ENCODE measurements at regions not wholly inside any gene's neighbourhood (a gene's known extent, or its start where the extent isn't known, plus 50 kb on each side); places are given as distances from the start of the nearest gene placed in this dataset.

DNA sequence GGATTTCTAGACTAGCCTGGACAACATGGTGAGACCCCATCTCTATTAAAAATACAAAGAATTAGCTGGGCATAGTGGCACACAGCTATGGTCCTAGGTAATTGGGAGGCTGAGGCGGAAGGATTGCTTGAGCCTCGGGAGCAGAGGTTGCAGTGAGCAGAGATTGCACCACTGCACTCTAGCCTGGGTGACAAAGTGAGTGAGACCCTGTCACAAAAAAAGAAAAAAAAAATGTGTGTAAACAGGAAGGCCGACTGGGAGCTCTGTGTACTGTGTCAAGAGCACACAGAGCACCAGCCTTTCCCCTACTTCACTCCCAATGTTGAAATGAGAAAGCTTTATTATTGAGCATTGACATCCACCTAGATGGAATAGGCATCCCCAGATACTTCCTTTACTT, 681.7 kb upstream of the FSHR start:
- H3K9me3 Mint-ChIP-seq: peaks cover 2 to 5% of the 10 kb centered on the region in 2 donors
- ATAC-seq (no peak), DNase-seq (no peak)
- Histone ChIP-seq H3K4me3 (ENCODE audit: low read length) (no peak overlapping the region), H3K27ac (ENCODE audit: low read length) (no peak overlapping the region), H3K9me3 (ENCODE audit: control insufficient read depth, insufficient read depth, low read length) (no peaks in the 10 kb centered on the region), H3K4me1 (ENCODE audit: control insufficient read depth, insufficient read depth, low read length) (peaks cover 8% of the 10 kb centered on the region), H3K36me3 (ENCODE audit: control insufficient read depth, insufficient read depth, low read length) (no peaks in the 10 kb centered on the region), H3K27me3 (ENCODE audit: control insufficient read depth, insufficient read depth, low read length) (no peaks in the 10 kb centered on the region)
- WGBS (ENCODE audit: insufficient coverage): 55% methylated on average over 3 of the region's 3 CpGs
- intact Hi-C loops (cut with micrococcal nuclease): no loop called here
- no peaks in the 10 kb centered on the region for H3K4me1 Mint-ChIP-seq
- H3K27ac Mint-ChIP-seq: no peak overlapping the region
- no peaks in the 10 kb centered on the region for H3K27me3 Mint-ChIP-seq (ENCODE audit: low read depth in 2 of 2)
- H3K4me3 Mint-ChIP-seq: no peak overlapping the region
- TF ChIP-seq, protein P1, sequence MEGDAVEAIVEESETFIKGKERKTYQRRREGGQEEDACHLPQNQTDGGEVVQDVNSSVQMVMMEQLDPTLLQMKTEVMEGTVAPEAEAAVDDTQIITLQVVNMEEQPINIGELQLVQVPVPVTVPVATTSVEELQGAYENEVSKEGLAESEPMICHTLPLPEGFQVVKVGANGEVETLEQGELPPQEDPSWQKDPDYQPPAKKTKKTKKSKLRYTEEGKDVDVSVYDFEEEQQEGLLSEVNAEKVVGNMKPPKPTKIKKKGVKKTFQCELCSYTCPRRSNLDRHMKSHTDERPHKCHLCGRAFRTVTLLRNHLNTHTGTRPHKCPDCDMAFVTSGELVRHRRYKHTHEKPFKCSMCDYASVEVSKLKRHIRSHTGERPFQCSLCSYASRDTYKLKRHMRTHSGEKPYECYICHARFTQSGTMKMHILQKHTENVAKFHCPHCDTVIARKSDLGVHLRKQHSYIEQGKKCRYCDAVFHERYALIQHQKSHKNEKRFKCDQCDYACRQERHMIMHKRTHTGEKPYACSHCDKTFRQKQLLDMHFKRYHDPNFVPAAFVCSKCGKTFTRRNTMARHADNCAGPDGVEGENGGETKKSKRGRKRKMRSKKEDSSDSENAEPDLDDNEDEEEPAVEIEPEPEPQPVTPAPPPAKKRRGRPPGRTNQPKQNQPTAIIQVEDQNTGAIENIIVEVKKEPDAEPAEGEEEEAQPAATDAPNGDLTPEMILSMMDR (IDR thresholded peaks at IDR 0.05): no peak
- no peaks in the 10 kb centered on the region for H3K36me3 Mint-ChIP-seq

- Mint-ChIP-seq H3K4me3 (no peak overlapping the region), H3K4me1 (no peaks in the 10 kb centered on the region), H3K36me3 (no peaks in the 10 kb centered on the region), H3K27ac (no peak overlapping the region), H3K27me3 (ENCODE audit: low read depth in 2 of 2) (no peaks in the 10 kb centered on the region), H3K9me3 (peaks cover 2 to 5% of the 10 kb centered on the region in 2 donors)
- Histone ChIP-seq H3K27ac (ENCODE audit: low read length) (no peak overlapping the region), H3K27me3 (ENCODE audit: control insufficient read depth, insufficient read depth, low read length) (no peaks in the 10 kb centered on the region), H3K9me3 (ENCODE audit: control insufficient read depth, insufficient read depth, low read length) (no peaks in the 10 kb centered on the region), H3K4me3 (ENCODE audit: low read length) (no peak overlapping the region), H3K36me3 (ENCODE audit: control insufficient read depth, insufficient read depth, low read length) (no peaks in the 10 kb centered on the region), H3K4me1 (ENCODE audit: control insufficient read depth, insufficient read depth, low read length) (peaks cover 8% of the 10 kb centered on the region)
- ATAC-seq (no peak), DNase-seq (no peak)
- TF ChIP-seq, protein P1 (IDR thresholded peaks at IDR 0.05): no peak
- WGBS (ENCODE audit: insufficient coverage): 89% methylated on average over 1 of the region's 1 CpG
- intact Hi-C loops (cut with micrococcal nuclease): no loop called here
These were observed 680.1 kb upstream of the FSHR start for GRCh38 chr2:49834433-49834832.

GRCh38 chr2:49832555-49832954, 678.2 kb upstream of the FSHR start:
- TF ChIP-seq, protein P1 (IDR thresholded peaks at IDR 0.05): no peak
- Histone ChIP-seq H3K9me3 (ENCODE audit: control insufficient read depth, insufficient read depth, low read length) (peaks cover 3% of the 10 kb centered on the region), H3K36me3 (ENCODE audit: control insufficient read depth, insufficient read depth, low read length) (no peaks in the 10 kb centered on the region), H3K4me1 (ENCODE audit: control insufficient read depth, insufficient read depth, low read length) (peaks cover 8% of the 10 kb centered on the region), H3K27me3 (ENCODE audit: control insufficient read depth, insufficient read depth, low read length) (no peaks in the 10 kb centered on the region), H3K27ac (ENCODE audit: low read length) (peak overlapping the region; percentile 35), H3K4me3 (ENCODE audit: low read length) (no peak overlapping the region)
- ATAC-seq (peak in 2 of 3 donors; percentile 39 to 40), DNase-seq (no peak)
- H3K36me3 Mint-ChIP-seq: no peaks in the 10 kb centered on the region
- no peak overlapping the region for H3K27ac Mint-ChIP-seq
- H3K4me3 Mint-ChIP-seq: no peak overlapping the region
- peaks cover 3 to 8% of the 10 kb centered on the region in 2 donors for H3K9me3 Mint-ChIP-seq
- H3K27me3 Mint-ChIP-seq (ENCODE audit: low read depth in 2 of 2): no peaks in the 10 kb centered on the region
- WGBS (ENCODE audit: insufficient coverage): 64% methylated on average over 2 of the region's 3 CpGs
- intact Hi-C loops (cut with micrococcal nuclease): no loop called here
- H3K4me1 Mint-ChIP-seq: no peaks in the 10 kb centered on the region

- peaks cover 4% of the 10 kb centered on the region for H3K9me3 ChIP-seq (ENCODE audit: control insufficient read depth, insufficient read depth, low read length)
- ATAC-seq (no peak), DNase-seq (no peak)
- Mint-ChIP-seq H3K36me3 (no peaks in the 10 kb centered on the region), H3K9me3 (peaks cover 3 to 9% of the 10 kb centered on the region in 2 donors), H3K4me1 (no peaks in the 10 kb centered on the region), H3K4me3 (no peak overlapping the region), H3K27me3 (ENCODE audit: low read depth in 2 of 2) (no peaks in the 10 kb centered on the region), H3K27ac (no peak overlapping the region)
- H3K4me3 ChIP-seq (ENCODE audit: low read length): no peak overlapping the region
- WGBS (ENCODE audit: insufficient coverage): 41% methylated on average over 14 of the region's 14 CpGs
- H3K27ac ChIP-seq (ENCODE audit: low read length): peak overlapping the region; percentile 69
- H3K4me1 ChIP-seq (ENCODE audit: control insufficient read depth, insufficient read depth, low read length): peaks cover 8% of the 10 kb centered on the region
- TF ChIP-seq, protein P1 (IDR thresholded peaks at IDR 0.05): no peak
- no peaks in the 10 kb centered on the region for H3K27me3 ChIP-seq (ENCODE audit: control insufficient read depth, insufficient read depth, low read length)
- intact Hi-C loops (cut with micrococcal nuclease): no loop called here
- H3K36me3 ChIP-seq (ENCODE audit: control insufficient read depth, insufficient read depth, low read length): no peaks in the 10 kb centered on the region
These were observed 677.5 kb upstream of the FSHR start for GRCh38 chr2:49831698-49832367.

All from natural killer cell (primary cell).